ENCODE measurements at regions not wholly inside any gene's neighbourhood (a gene's known extent, or its start where the extent isn't known, plus 50 kb on each side); places are given as distances from the start of the nearest gene placed in this dataset.

DNA sequence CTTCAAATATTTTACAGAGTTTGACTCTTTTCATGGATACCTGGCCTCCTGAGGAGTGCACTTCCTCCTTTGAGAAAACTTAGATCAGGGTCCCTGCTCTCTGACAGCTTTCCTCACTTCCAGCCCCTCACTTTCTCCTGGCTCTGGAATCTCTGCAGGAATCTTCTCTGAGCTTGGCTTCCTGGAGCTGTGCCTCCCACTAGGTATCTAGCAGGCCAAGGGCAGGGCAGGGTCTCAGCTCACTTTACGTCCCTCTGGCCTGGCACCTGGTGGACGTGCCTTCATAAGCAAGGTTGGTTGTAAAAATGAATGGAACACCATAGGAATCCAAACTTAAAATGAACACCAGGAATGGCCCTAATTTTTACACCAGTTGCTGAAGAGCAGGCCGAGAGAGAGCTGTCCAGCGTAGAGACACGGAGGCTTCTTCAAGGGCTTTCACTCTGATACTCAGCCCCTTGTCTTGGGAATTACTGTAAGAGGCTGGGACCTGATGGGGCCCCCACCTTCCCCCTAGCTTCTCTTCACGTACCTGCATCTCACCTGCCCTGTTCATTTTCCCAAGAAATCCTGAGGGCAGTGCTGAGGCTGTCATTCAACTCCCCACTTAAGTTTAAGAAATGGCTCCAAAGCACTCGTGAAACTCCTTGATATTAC is 426.9 kb upstream of the ID2 start:
- in situ Hi-C loops (cut with HindIII; ENCODE audit: low pct_unique_long_range_greater_than_20kb, low sequenced_read_pairs): no loop called here
- no peak for DNase-seq (ENCODE audit: low read depth in 1 of 2, low spot score in 1 of 2)
- no peak for TF ChIP-seq JUND (IDR thresholded peaks at IDR 0.05; ENCODE audit: low read depth)

DNA sequence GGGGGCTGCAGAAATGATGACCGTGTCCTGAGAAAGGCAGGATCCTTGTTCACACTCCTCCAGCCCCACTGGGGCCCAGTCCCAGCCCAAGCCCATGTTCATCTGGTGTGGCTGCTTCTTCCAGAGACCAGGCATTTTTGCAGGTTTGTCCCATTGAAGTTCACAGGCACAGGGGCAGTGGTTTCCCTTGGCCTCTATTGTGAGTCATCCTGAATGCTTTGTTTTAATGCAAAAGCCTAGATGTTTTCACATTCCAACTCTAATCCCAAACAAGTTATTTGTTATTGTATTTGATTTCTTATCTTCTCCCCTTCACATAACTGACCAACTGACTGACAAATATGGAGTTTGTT is 426.4 kb upstream of the ID2 start:
- DNase-seq (ENCODE audit: low read depth in 1 of 2, low spot score in 1 of 2): no peak
- in situ Hi-C loops (cut with HindIII; ENCODE audit: low pct_unique_long_range_greater_than_20kb, low sequenced_read_pairs): no loop called here
- no peak for TF ChIP-seq JUND (IDR thresholded peaks at IDR 0.05; ENCODE audit: low read depth)

DNA sequence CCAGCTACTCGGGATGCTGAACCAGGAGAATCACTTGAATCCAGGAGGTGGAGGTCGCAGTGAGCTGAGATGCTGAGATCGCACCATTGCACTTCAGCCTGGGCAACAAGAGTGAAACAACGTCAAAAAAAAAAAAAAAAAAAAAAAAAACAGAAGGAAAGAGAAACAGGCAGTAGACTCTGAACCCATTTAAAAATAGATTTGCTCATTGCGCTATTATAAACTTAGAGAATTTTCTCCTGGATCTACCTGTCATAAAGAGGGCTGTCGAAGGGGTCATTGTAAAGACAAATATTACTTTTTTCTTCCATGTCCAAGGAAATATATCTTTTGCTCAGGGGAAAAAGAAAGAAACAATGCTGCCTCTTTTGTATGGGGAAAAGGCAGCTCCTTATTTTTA is 425.0 kb upstream of the ID2 start:
- in situ Hi-C loops (cut with HindIII; ENCODE audit: low pct_unique_long_range_greater_than_20kb, low sequenced_read_pairs): no loop called here
- no peak for TF ChIP-seq JUND (IDR thresholded peaks at IDR 0.05; ENCODE audit: low read depth)
- DNase-seq (ENCODE audit: low read depth in 1 of 2, low spot score in 1 of 2): no peak

- no peak for DNase-seq (ENCODE audit: low read depth in 1 of 2, low spot score in 1 of 2)
- TF ChIP-seq JUND (IDR thresholded peaks at IDR 0.05; ENCODE audit: low read depth): no peak
- in situ Hi-C loops (cut with HindIII; ENCODE audit: low pct_unique_long_range_greater_than_20kb, low sequenced_read_pairs): no loop called here
Measured at GRCh38 chr2:8257502-8257901, 424.4 kb upstream of the ID2 start.

- no peak for DNase-seq (ENCODE audit: low read depth in 1 of 2, low spot score in 1 of 2)
- in situ Hi-C loops (cut with HindIII; ENCODE audit: low pct_unique_long_range_greater_than_20kb, low sequenced_read_pairs): no loop called here
- no peak for TF ChIP-seq JUND (IDR thresholded peaks at IDR 0.05; ENCODE audit: low read depth)
Measured at GRCh38 chr2:8258406-8258805, 423.4 kb upstream of the ID2 start.

- DNase-seq (ENCODE audit: low read depth in 1 of 2, low spot score in 1 of 2): no peak
- no peak for TF ChIP-seq JUND (IDR thresholded peaks at IDR 0.05; ENCODE audit: low read depth)
- in situ Hi-C loops (cut with HindIII; ENCODE audit: low pct_unique_long_range_greater_than_20kb, low sequenced_read_pairs): no loop called here
Measured at GRCh38 chr2:8259106-8259840, 422.6 kb upstream of the ID2 start.

- DNase-seq (ENCODE audit: low read depth in 1 of 2, low spot score in 1 of 2): no peak
- in situ Hi-C loops (cut with HindIII; ENCODE audit: low pct_unique_long_range_greater_than_20kb, low sequenced_read_pairs): no loop called here
- TF ChIP-seq JUND (IDR thresholded peaks at IDR 0.05; ENCODE audit: low read depth): no peak
Measured at GRCh38 chr2:8259841-8260178, 422.0 kb upstream of the ID2 start.

- DNase-seq (ENCODE audit: low read depth in 1 of 2, low spot score in 1 of 2): no peak
- no peak for TF ChIP-seq JUND (IDR thresholded peaks at IDR 0.05; ENCODE audit: low read depth)
- in situ Hi-C loops (cut with HindIII; ENCODE audit: low pct_unique_long_range_greater_than_20kb, low sequenced_read_pairs): no loop called here
Measured at GRCh38 chr2:8260213-8260612, 421.6 kb upstream of the ID2 start.

DNA sequence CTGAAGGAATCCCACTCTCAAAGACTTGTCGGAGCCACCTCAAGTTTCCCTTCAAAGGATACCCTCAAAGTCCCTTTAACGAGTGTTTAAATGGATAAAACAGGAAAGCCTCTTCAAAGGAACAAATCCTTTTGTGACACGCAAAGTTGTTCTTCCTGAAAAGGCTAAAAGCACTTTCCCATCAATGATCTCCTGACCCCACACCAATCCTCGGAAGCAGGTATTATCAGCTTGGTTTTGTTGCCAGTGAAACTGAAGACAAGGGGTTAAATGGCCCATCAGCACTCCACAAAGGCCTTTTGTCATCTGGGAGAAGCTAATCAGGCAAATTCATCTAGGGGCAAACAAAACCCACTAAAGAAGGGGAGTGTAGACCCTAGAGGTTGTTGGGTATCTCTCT is 418.0 kb upstream of the ID2 start:
- no peak for TF ChIP-seq JUND (IDR thresholded peaks at IDR 0.05; ENCODE audit: low read depth)
- DNase-seq (ENCODE audit: low read depth in 1 of 2, low spot score in 1 of 2): no peak
- in situ Hi-C loops (cut with HindIII; ENCODE audit: low pct_unique_long_range_greater_than_20kb, low sequenced_read_pairs): no loop called here

GRCh38 chr2:8264981-8265380 is 416.9 kb upstream of the ID2 start:
- in situ Hi-C loops (cut with HindIII; ENCODE audit: low pct_unique_long_range_greater_than_20kb, low sequenced_read_pairs): no loop called here
- TF ChIP-seq JUND (IDR thresholded peaks at IDR 0.05; ENCODE audit: low read depth): no peak
- DNase-seq (ENCODE audit: low read depth in 1 of 2, low spot score in 1 of 2): no peak

DNA sequence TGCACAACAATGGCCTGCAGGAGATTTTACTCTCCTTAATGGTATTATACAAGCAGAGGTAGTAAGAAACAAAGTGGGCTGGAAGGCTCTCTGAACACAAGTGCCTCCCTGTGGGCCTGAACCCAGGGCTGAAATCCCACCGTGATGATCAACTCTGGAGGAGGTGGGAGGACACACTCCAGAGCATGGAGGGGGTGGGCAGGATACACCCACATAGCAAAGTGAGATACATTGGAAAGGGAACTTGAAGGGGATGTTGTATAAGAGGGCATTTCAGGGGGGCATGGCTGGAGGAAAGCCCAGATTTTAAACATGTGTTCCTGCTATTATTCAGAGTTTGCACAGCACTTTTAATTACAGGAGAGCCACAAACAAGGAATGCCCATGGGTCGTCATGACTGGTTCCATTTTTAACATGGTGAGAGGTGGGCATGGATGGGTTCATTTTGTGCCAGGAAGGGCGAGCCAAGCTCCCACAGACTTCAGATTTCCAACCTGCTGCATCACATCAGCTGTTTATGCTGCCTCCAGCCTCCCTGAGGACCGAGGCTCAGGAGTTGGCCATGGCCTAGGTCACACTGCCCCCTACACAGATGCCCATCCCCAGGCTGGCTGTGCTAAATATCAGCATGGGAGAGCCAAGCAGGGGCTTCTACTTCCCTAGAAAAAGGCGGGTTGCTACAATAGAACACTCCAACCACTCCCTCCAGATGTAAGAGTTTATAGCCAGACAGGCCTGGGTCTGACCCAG is 416.2 kb upstream of the ID2 start:
- no peak for DNase-seq (ENCODE audit: low read depth in 1 of 2, low spot score in 1 of 2)
- no peak for TF ChIP-seq JUND (IDR thresholded peaks at IDR 0.05; ENCODE audit: low read depth)
- in situ Hi-C loops (cut with HindIII; ENCODE audit: low pct_unique_long_range_greater_than_20kb, low sequenced_read_pairs): no loop called here

GRCh38 chr2:8266563-8266962 is 415.3 kb upstream of the ID2 start:
- no peak for TF ChIP-seq JUND (IDR thresholded peaks at IDR 0.05; ENCODE audit: low read depth)
- in situ Hi-C loops (cut with HindIII; ENCODE audit: low pct_unique_long_range_greater_than_20kb, low sequenced_read_pairs): no loop called here
- no peak for DNase-seq (ENCODE audit: low read depth in 1 of 2, low spot score in 1 of 2)

- DNase-seq (ENCODE audit: low read depth in 1 of 2, low spot score in 1 of 2): no peak
- no peak for TF ChIP-seq JUND (IDR thresholded peaks at IDR 0.05; ENCODE audit: low read depth)
- in situ Hi-C loops (cut with HindIII; ENCODE audit: low pct_unique_long_range_greater_than_20kb, low sequenced_read_pairs): no loop called here
Measured at GRCh38 chr2:8267048-8267447, 414.8 kb upstream of the ID2 start.

Data from T47D (cell line).